Stimulated activated CD8-positive, alpha-beta memory T cell treated with anti-CD3 and anti-CD28 coated beads, Interleukin-7, amount 100 ng/mL, for 24 hours (primary cell): ENCODE measurements at regions not wholly inside any gene's neighbourhood (a gene's known extent, or its start where the extent isn't known, plus 50 kb on each side); places are given as distances from the start of the nearest gene placed in this dataset.

Experiments
- DNase-seq: peaks from one replicate; pipeline ENCODE4 v3.0.0-alpha.2; 2020; ENCODE audit warnings: low read depth

GRCh38 chr9:18149471-18150011, 324.4 kb upstream of the ADAMTSL1 start:
- no peak for DNase-seq

GRCh38 chr9:18154661-18155060, 319.3 kb upstream of the ADAMTSL1 start:
- no peak for DNase-seq

GRCh38 chr9:18159254-18159653, 314.7 kb upstream of the ADAMTSL1 start:
- no peak for DNase-seq

- DNase-seq = no peak
Observed at GRCh38 chr9:18163146-18163545, 310.8 kb upstream of the ADAMTSL1 start.

GRCh38 chr9:18167733-18168132, 306.2 kb upstream of the ADAMTSL1 start:
- DNase-seq = no peak

- no peak for DNase-seq
Observed at GRCh38 chr9:18173923-18174322, 300.0 kb upstream of the ADAMTSL1 start.

- DNase-seq = no peak
Observed at GRCh38 chr9:18182636-18183035, 291.3 kb upstream of the ADAMTSL1 start.

GRCh38 chr9:18183974-18184373, 290.0 kb upstream of the ADAMTSL1 start:
- no peak for DNase-seq

- DNase-seq = no peak
Observed at GRCh38 chr9:18184401-18184800, 289.6 kb upstream of the ADAMTSL1 start.

GRCh38 chr9:18185196-18185595, 288.8 kb upstream of the ADAMTSL1 start:
- DNase-seq = no peak

GRCh38 chr9:18188971-18189370, 285.0 kb upstream of the ADAMTSL1 start:
- no peak for DNase-seq

- no peak for DNase-seq
Observed at GRCh38 chr9:18189871-18190670, 283.9 kb upstream of the ADAMTSL1 start.

GRCh38 chr9:18190671-18191374, 283.1 kb upstream of the ADAMTSL1 start:
- DNase-seq = no peak

GRCh38 chr9:18194316-18194715, 279.6 kb upstream of the ADAMTSL1 start:
- no peak for DNase-seq

GRCh38 chr9:18195223-18195622, 278.7 kb upstream of the ADAMTSL1 start:
- no peak for DNase-seq

- DNase-seq = no peak
Observed at GRCh38 chr9:18202924-18203323, 271.0 kb upstream of the ADAMTSL1 start.

GRCh38 chr9:18207735-18208134, 266.2 kb upstream of the ADAMTSL1 start:
- no peak for DNase-seq

GRCh38 chr9:18208166-18209059, 265.5 kb upstream of the ADAMTSL1 start:
- DNase-seq = no peak

GRCh38 chr9:18215626-18216025, 258.3 kb upstream of the ADAMTSL1 start:
- DNase-seq = no peak

GRCh38 chr9:18216376-18216775, 257.6 kb upstream of the ADAMTSL1 start:
- no peak for DNase-seq

GRCh38 chr9:18228101-18228500, 245.9 kb upstream of the ADAMTSL1 start:
- no peak for DNase-seq

- no peak for DNase-seq
Observed at GRCh38 chr9:18229992-18230676, 243.8 kb upstream of the ADAMTSL1 start.
